Gastrocnemius medialis (tissue), 4 donors: ENCODE measurements at regions not wholly inside any gene's neighbourhood (a gene's known extent, or its start where the extent isn't known, plus 50 kb on each side); places are given as distances from the start of the nearest gene placed in this dataset.

Experiments used
- CTCF ChIP-seq, 5 experiments: fragments of 450-650 bp in 3 of 5; fragments of 200-600 bp in 2 of 5; sonication (generic) in 2 of 5; IDR thresholded peaks in 4 of 5; conservative IDR thresholded peaks in 1 of 5; 1 replicate in 4 of 5; 2 replicates in 1 of 5; pipeline ENCODE4 v1.5.1; 2016 to 2019; ENCODE audit warnings: antibody characterized with exemption in 5 of 5, mild to moderate bottlenecking in 3 of 5, moderate library complexity in 3 of 5
- POLR2A ChIP-seq, 2 donors: fragments of 450-650 bp; IDR thresholded peaks; one replicate each; pipeline ENCODE4 v1.6.1; 2017; ENCODE audit warnings: antibody characterized with exemption in 2 of 2, mild to moderate bottlenecking in 2 of 2, moderate library complexity in 2 of 2

- TF ChIP-seq CTCF (IDR thresholded peaks at IDR 0.05 in 4 of 5, conservative IDR thresholded peaks at IDR 0.05 in 1 of 5): no peak
- no peak for TF ChIP-seq POLR2A (IDR thresholded peaks at IDR 0.05)
These were observed 282.1 kb upstream of the ZNF32 start for GRCh38 chr10:43930777-43931176.
